GM12878 (cell line): ENCODE measurements at regions not wholly inside any gene's neighbourhood (a gene's known extent, or its start where the extent isn't known, plus 50 kb on each side); places are given as distances from the start of the nearest gene placed in this dataset.

Source experiments
- ATAC-seq: fragments of 200-7000 bp; cut with Tn5 transposase; 3 replicates; pipeline ENCODE4 v1.9.1; 2020; ENCODE audit warnings: mild to moderate bottlenecking, moderate library complexity
- BruUV-seq: library from RNA; stranded (reverse); fragments of 400-500 nt; replicated peaks from 2 replicates; lab custom pipeline; 2021; lab: Mats Ljungman, UMichigan
- CTCF ChIA-PET: fragments of 300-600 bp; sonication (Branson Sonifier 250); formaldehyde crosslinking; extraction: SDS; loops from one replicate; lab custom pipeline; 2021; ENCODE audit warnings: inconsistent platforms; lab: Yijun Ruan, JAX
- POLR2A ChIA-PET: fragments of 350-600 bp; formaldehyde crosslinking; extraction: SDS; loops from one replicate; lab custom pipeline; 2021; ENCODE audit warnings: inconsistent platforms; lab: Charles Lee
- RAD21 ChIA-PET: fragments of 300-600 bp; sonication (Branson Sonifier 250); formaldehyde crosslinking; loops from one replicate; lab custom pipeline; 2023; ENCODE audit warnings: antibody characterized with exemption; ENCODE audit not compliant: unreplicated experiment; lab: Charles Lee
- SMC1A ChIA-PET: fragments of 300-600 bp; sonication (Branson Sonifier 250); formaldehyde crosslinking; loops from one replicate; lab custom pipeline; 2023; ENCODE audit not compliant: unreplicated experiment, uncharacterized antibody; lab: Charles Lee
- DNase-seq: peaks from one replicate; pipeline ENCODE4 v3.0.0-alpha.2; 2011; ENCODE audit warnings: low read depth, low spot score
- FAIRE-seq: peaks from 3 replicates; lab custom pipeline; 2011; peaks lifted over from hg19 to GRCh38; lab: Jason Lieb, UNC
- H2AFZ ChIP-seq: 2 replicates; pipeline ENCODE4 v1.6.0; 2011; ENCODE audit warnings: low read depth, low read length, control low read depth; ENCODE audit not compliant: control insufficient read depth
- H3K27ac ChIP-seq: 2 replicates; pipeline ENCODE4 v1.5.1; 2011; ENCODE audit warnings: control low read depth; ENCODE audit not compliant: control insufficient read depth, insufficient read depth
- H3K27me3 ChIP-seq, 2 experiments: replicated peaks in 1 of 2; 2 replicates each; pipeline versions ENCODE4 v1.6.0 to v1.6.1; 2011; ENCODE audit warnings: low read length in 1 of 2; ENCODE audit not compliant: control insufficient read depth in 2 of 2, insufficient read depth in 2 of 2
- H3K36me3 ChIP-seq, 2 experiments: 2 replicates each; pipeline ENCODE4 v1.5.1; 2011; ENCODE audit warnings: low read length in 1 of 2; ENCODE audit not compliant: control insufficient read depth in 2 of 2, insufficient read depth in 2 of 2
- H3K4me1 ChIP-seq: 2 replicates; pipeline ENCODE4 v1.6.1; 2011; ENCODE audit warnings: mild to moderate bottlenecking, low read length, moderate library complexity, mixed read lengths; ENCODE audit not compliant: control insufficient read depth, insufficient read depth
- H3K4me2 ChIP-seq: 2 replicates; pipeline ENCODE4 v1.6.0; 2011; ENCODE audit warnings: control low read depth; ENCODE audit not compliant: control insufficient read depth, insufficient read depth
- H3K4me3 ChIP-seq: fragments of 200-600 bp; sonication (generic); 2 replicates; pipeline ENCODE4 v1.5.1; 2016
- H3K79me2 ChIP-seq: 2 replicates; pipeline ENCODE4 v1.6.0; 2011; ENCODE audit warnings: low read length; ENCODE audit not compliant: control insufficient read depth, insufficient read depth
- H3K9ac ChIP-seq: 2 replicates; pipeline ENCODE4 v1.8.0; 2011; ENCODE audit warnings: low read length, control low read depth, mixed read lengths; ENCODE audit not compliant: control insufficient read depth, insufficient read depth
- H3K9me3 ChIP-seq: replicated peaks from 3 replicates; pipeline ENCODE4 v1.5.1; 2011; ENCODE audit warnings: mild to moderate bottlenecking, low read length; ENCODE audit not compliant: control insufficient read depth, insufficient read depth
- H4K20me1 ChIP-seq: 2 replicates; pipeline ENCODE4 v1.6.0; 2011; ENCODE audit not compliant: control insufficient read depth, insufficient read depth
- BCL11A ChIP-seq: IDR thresholded peaks from 2 replicates; pipeline ENCODE4 v1.6.1; 2011; ENCODE audit warnings: low read depth, low read length
- CHD1 ChIP-seq: IDR thresholded peaks from 2 replicates; pipeline ENCODE4 v1.6.1; 2012; ENCODE audit warnings: low read depth, low read length, improper control_type of control experiment
- ESRRA ChIP-seq: IDR thresholded peaks from 2 replicates; pipeline ENCODE4 v1.6.1; 2012; ENCODE audit warnings: mild to moderate bottlenecking, low read length, improper control_type of control experiment
- JUNB ChIP-seq: IDR thresholded peaks from 2 replicates; pipeline ENCODE4 v1.6.1; 2016; ENCODE audit warnings: antibody characterized with exemption, mild to moderate bottlenecking
- KLF5 ChIP-seq: fragments of 450-650 bp; IDR thresholded peaks from 2 replicates; pipeline ENCODE4 v1.6.1; 2014; ENCODE audit warnings: mild to moderate bottlenecking; ENCODE audit not compliant: partially characterized antibody
- MEF2B ChIP-seq: fragments of 450-650 bp; IDR thresholded peaks from 2 replicates; pipeline ENCODE4 v1.6.1; 2018; ENCODE audit warnings: mild to moderate bottlenecking, moderate library complexity; ENCODE audit not compliant: partially characterized antibody, poor library complexity, severe bottlenecking
- MTA2 ChIP-seq: fragments of 450-650 bp; IDR thresholded peaks from 2 replicates; pipeline ENCODE4 v1.6.1; 2016; ENCODE audit warnings: low read depth, mild to moderate bottlenecking, moderate library complexity
- NR2C2 ChIP-seq: IDR thresholded peaks from 2 replicates; pipeline ENCODE4 v1.6.1; 2011; ENCODE audit warnings: borderline replicate concordance, low read depth; ENCODE audit not compliant: control insufficient read depth, insufficient read length
- PBX3 ChIP-seq: IDR thresholded peaks from 2 replicates; pipeline ENCODE4 v1.6.1; 2011; ENCODE audit warnings: mild to moderate bottlenecking, low read depth, low read length, moderate library complexity; ENCODE audit not compliant: insufficient replicate concordance
- PML ChIP-seq: IDR thresholded peaks from 2 replicates; pipeline ENCODE4 v1.6.1; 2012; ENCODE audit warnings: low read length, inconsistent platforms
- RAD21 ChIP-seq: IDR thresholded peaks from 2 replicates; pipeline ENCODE4 v1.6.1; 2011; ENCODE audit warnings: mild to moderate bottlenecking, low read depth, low read length, moderate library complexity; ENCODE audit not compliant: insufficient read depth
- TCF3 ChIP-seq: IDR thresholded peaks from 2 replicates; pipeline ENCODE4 v1.6.1; 2012; ENCODE audit warnings: low read depth, mild to moderate bottlenecking, low read length, borderline replicate concordance; ENCODE audit not compliant: insufficient read depth
- TCF7 ChIP-seq: IDR thresholded peaks from 2 replicates; pipeline ENCODE4 v1.6.1; 2014; ENCODE audit warnings: antibody characterized with exemption, borderline replicate concordance
- ZNF622 ChIP-seq: fragments of 450-650 bp; IDR thresholded peaks from 2 replicates; pipeline ENCODE4 v1.6.1; 2017; ENCODE audit warnings: mild to moderate bottlenecking, inconsistent platforms
- WGBS: methylation state at CpG from one replicate; pipeline ENCODE4 v1.1.6; 2016; ENCODE audit warnings: low lambda C conversion rate; ENCODE audit not compliant: insufficient replicate concordance, insufficient coverage; ENCODE audit errors: missing lambda C conversion rate; 5-methylcytosine and 5-hydroxymethylcytosine counted together
- in situ Hi-C: fragments of 300-500 bp; cut with MboI; formaldehyde crosslinking; loops from 9 replicates; pipeline ENCODE4 v1.14.3; 2018; ENCODE audit warnings: mixed read lengths
- intact Hi-C: fragments of 100-400 bp; cut with micrococcal nuclease; formaldehyde crosslinking; loops from one replicate; pipeline ENCODE4 v1.14.2; 2022; ENCODE audit not compliant: unreplicated experiment
- TF ChIP-seq, protein P1 (sequence below): IDR thresholded peaks from 2 replicates; pipeline ENCODE4 v1.6.1; 2011; ENCODE audit warnings: borderline replicate concordance, low read depth, mild to moderate bottlenecking, moderate library complexity, low read length; ENCODE audit not compliant: insufficient read depth, poor library complexity, severe bottlenecking
- TF ChIP-seq, protein P2 (sequence below): fragments of 450-650 bp; formaldehyde crosslinking; IDR thresholded peaks from 2 replicates; pipeline ENCODE4 v1.4.0; 2020; ENCODE audit warnings: mild to moderate bottlenecking, moderate library complexity
- TF ChIP-seq, protein P3 (sequence below): IDR thresholded peaks from 2 replicates; pipeline ENCODE4 v1.6.1; 2012; ENCODE audit warnings: low read depth, low read length, improper control_type of control experiment

- ChIA-PET POLR2A (no interaction called here), CTCF (no interaction called here), SMC1A (interaction anchor here (0.7 to 1.6 kb wide), 3 partner anchors 9 to 839 kb away, joined by 3 read pairs; no protein-coding TSS in a partner anchor), RAD21 (no interaction called here)
- in situ Hi-C loops (no loop called here), intact Hi-C loops (no loop called here)
- Histone ChIP-seq H3K79me2 (no peaks in the 10 kb centered on the region), H3K27ac (no peak overlapping the region), H3K4me1 (no peaks in the 10 kb centered on the region), H3K9me3 (no peaks in the 10 kb centered on the region), H3K4me2 (no peak overlapping the region), H2AFZ (no peak overlapping the region), H3K36me3 (no peaks in the 10 kb centered on the region), H3K4me3 (no peak overlapping the region), H3K9ac (no peak overlapping the region), H3K27me3 (no peaks in the 10 kb centered on the region), H4K20me1 (no peaks in the 10 kb centered on the region)
- no peak for DNase-seq
- WGBS: 21% methylated on average over 4 of the region's 4 CpGs
- ATAC-seq: no peak
- no TSS peak for BruUV-seq
- FAIRE-seq: no peak
- no peak for TF ChIP-seq NR2C2
- no peak for TF ChIP-seq KLF5
- TF ChIP-seq ESRRA: no peak
- TF ChIP-seq JUNB: no peak
- TF ChIP-seq TCF7: no peak
- TF ChIP-seq RAD21: no peak
- no peak for TF ChIP-seq MEF2B
- no peak for TF ChIP-seq BCL11A
- TF ChIP-seq PML: no peak
- no peak for TF ChIP-seq CHD1
- TF ChIP-seq, protein P1, sequence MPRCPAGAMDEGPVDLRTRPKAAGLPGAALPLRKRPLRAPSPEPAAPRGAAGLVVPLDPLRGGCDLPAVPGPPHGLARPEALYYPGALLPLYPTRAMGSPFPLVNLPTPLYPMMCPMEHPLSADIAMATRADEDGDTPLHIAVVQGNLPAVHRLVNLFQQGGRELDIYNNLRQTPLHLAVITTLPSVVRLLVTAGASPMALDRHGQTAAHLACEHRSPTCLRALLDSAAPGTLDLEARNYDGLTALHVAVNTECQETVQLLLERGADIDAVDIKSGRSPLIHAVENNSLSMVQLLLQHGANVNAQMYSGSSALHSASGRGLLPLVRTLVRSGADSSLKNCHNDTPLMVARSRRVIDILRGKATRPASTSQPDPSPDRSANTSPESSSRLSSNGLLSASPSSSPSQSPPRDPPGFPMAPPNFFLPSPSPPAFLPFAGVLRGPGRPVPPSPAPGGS: no peak
- no peak for TF ChIP-seq MTA2
- no peak for TF ChIP-seq TCF3
- TF ChIP-seq PBX3: no peak
- TF ChIP-seq ZNF622: no peak
- TF ChIP-seq, protein P2, sequence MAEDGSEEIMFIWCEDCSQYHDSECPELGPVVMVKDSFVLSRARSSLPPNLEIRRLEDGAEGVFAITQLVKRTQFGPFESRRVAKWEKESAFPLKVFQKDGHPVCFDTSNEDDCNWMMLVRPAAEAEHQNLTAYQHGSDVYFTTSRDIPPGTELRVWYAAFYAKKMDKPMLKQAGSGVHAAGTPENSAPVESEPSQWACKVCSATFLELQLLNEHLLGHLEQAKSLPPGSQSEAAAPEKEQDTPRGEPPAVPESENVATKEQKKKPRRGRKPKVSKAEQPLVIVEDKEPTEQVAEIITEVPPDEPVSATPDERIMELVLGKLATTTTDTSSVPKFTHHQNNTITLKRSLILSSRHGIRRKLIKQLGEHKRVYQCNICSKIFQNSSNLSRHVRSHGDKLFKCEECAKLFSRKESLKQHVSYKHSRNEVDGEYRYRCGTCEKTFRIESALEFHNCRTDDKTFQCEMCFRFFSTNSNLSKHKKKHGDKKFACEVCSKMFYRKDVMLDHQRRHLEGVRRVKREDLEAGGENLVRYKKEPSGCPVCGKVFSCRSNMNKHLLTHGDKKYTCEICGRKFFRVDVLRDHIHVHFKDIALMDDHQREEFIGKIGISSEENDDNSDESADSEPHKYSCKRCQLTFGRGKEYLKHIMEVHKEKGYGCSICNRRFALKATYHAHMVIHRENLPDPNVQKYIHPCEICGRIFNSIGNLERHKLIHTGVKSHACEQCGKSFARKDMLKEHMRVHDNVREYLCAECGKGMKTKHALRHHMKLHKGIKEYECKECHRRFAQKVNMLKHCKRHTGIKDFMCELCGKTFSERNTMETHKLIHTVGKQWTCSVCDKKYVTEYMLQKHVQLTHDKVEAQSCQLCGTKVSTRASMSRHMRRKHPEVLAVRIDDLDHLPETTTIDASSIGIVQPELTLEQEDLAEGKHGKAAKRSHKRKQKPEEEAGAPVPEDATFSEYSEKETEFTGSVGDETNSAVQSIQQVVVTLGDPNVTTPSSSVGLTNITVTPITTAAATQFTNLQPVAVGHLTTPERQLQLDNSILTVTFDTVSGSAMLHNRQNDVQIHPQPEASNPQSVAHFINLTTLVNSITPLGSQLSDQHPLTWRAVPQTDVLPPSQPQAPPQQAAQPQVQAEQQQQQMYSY (CRISPR knock-in tag): no peak
- TF ChIP-seq, protein P3, sequence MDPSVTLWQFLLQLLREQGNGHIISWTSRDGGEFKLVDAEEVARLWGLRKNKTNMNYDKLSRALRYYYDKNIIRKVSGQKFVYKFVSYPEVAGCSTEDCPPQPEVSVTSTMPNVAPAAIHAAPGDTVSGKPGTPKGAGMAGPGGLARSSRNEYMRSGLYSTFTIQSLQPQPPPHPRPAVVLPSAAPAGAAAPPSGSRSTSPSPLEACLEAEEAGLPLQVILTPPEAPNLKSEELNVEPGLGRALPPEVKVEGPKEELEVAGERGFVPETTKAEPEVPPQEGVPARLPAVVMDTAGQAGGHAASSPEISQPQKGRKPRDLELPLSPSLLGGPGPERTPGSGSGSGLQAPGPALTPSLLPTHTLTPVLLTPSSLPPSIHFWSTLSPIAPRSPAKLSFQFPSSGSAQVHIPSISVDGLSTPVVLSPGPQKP: no peak
Measured at GRCh38 chr3:19030522-19030839, 117.8 kb upstream of the KCNH8 start.
